ENCODE measurements at regions not wholly inside any gene's neighbourhood (a gene's known extent, or its start where the extent isn't known, plus 50 kb on each side); places are given as distances from the start of the nearest gene placed in this dataset.

GRCh38 chr2:82665691-82666090, 1793.4 kb downstream of the SUCLG1 start:
- TF ChIP-seq EGR1 (IDR thresholded peaks at IDR 0.05) = no peak
- no peak for TF ChIP-seq EP300 (IDR thresholded peaks at IDR 0.05; ENCODE audit: borderline replicate concordance)
- TF ChIP-seq ZBTB7A (IDR thresholded peaks at IDR 0.05; ENCODE audit: low read depth) = no peak
- no peak for TF ChIP-seq CEBPB (IDR thresholded peaks at IDR 0.05)
- TF ChIP-seq REST (IDR thresholded peaks at IDR 0.05; ENCODE audit: low read depth) = no peak
